Fibroblast of skin of right quadriceps (primary cell): ENCODE measurements at regions not wholly inside any gene's neighbourhood (a gene's known extent, or its start where the extent isn't known, plus 50 kb on each side); places are given as distances from the start of the nearest gene placed in this dataset.
"Not testable (repeated sequence)": the region's sequence is repeated elsewhere in the genome, so short reads cannot be mapped to it uniquely, and the experiment has no call there.

Experiments
- DNase-seq: peaks from one replicate; pipeline ENCODE4 v3.0.0-alpha.2; 2013

DNA sequence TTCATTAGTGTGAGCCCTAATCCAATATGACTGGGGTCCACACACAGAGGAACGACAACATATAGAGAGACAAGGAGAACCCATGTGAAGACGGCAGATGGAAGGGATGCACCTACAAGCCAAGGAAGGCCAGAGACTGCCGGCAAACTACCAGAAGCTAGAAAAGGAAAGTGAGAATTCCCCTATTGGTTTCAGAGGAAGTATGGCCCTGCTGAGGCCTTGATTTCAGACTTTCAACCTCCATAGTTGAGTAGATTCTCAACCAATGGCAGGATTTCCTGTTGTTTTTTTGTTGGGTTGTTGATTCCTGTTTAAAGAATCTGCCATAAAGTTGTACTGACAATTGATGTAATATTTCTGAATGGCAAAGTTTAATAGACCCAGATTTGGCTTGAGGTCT, 241.5 kb downstream of the SATB2 start:
- DNase-seq: no peak

DNA sequence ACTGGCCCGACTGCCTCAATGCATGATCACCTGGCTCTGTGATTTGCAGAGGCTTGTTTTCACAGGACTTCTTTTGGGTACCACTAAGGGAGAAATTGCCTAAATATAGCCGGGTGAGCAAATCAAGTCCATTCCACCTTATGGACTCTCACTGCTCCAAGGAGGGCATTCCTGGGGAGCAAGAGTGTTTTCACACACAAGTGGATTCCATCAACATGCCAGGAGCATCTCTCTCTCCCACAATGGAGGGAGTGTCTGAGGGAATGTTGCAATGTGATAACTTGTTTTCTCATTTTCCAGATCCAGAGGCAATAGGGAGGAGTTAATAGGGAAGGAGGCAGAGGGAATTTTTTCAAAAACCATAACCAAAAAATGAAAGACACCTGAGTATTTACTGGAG, 250.7 kb downstream of the SATB2 start:
- DNase-seq: no peak

DNA sequence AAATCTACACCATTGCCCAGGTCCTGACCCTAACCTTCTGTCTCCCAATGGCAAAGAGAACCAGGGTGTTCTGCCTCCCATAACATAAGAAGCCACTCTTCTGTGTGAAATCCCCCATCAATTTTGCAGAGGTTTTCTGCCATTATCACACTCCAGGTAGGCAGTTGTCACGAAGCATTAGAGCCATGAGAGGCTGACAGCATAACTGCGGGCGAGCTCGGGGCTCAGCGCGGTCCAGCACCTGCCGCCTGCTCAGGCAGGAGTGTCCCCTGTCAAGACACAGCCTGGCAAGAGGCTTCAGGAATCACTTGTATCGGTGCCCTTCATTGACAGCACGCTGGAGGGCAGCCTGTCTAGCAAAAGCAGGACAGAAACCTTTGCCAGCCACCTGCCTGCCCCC, 251.2 kb downstream of the SATB2 start:
- DNase-seq: no peak

DNA sequence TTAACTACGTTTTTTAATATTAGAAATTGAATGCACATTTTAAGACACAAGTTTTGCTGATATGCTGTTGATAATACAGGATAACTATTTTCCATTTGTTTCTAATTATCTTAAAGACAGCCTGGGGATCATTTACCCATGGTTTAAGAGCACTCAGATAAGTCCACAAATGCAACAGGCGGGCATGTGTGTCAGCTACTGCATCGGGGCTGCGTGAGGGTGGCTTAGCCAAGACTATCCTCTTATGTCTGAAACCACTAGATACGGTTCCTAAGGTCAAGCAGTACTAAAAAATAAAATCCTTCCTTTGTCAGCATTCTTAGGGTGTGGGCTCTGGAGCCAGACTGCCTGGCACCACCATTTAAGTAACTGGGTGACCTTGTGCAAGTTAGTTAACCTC, 254.8 kb downstream of the SATB2 start:
- no peak for DNase-seq

DNA sequence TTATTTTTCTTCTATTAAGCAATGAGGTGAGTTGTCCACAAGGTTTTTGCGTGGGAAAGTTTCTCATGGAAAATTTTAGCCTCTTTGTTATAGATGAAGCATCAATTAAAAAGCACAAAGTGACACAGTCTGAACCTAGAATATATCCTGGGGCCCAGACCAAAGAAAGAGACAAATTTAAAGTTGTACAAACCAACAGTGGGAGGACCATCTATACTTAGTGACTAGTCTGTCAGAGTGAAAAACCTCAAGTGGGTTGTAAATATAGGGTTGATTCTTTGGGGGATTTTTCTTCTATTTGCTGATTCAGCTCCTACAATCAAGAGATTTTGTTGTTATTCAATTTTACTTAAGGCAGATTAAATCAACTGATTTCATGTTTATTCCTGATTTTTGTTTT, 256.2 kb downstream of the SATB2 start:
- DNase-seq: no peak

DNA sequence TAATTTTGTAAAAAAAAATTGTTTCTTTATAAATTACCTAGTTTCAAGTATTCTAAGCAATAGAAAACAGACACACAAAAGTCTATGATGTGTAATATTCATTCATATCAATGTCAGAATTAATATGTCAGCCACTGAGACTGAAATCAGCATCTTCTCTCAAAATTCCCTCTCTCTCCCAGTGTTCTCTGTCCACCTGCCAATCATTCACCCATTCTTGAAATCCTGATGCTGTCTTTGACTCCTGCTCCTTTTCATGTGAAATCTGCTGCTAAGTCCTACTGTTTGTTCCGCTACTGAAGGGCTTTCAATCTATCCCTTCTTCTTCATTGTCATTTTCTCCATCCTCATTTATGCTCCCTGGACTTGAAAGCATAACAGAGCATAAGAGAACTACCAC, 257.9 kb downstream of the SATB2 start:
- DNase-seq: no peak

DNA sequence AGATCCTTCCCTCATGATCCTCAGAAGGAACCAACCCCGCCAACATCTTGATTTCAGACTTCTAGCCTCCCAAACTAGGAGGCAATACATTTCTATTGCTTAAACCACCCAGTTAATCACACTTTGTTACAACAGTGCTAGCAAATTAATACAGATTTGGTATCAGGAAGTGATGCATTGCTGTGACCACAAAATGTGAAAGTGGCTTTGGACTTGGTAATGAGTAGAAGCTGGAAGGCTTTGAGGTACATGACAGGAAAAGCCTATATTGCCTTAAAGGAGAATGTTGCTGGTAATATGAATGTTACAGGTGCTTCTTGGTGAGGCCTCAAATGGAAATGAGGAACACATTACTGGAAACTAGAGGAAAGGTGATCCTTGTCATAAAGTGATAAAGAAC, 260.3 kb downstream of the SATB2 start:
- peak; percentile 22 for DNase-seq

DNA sequence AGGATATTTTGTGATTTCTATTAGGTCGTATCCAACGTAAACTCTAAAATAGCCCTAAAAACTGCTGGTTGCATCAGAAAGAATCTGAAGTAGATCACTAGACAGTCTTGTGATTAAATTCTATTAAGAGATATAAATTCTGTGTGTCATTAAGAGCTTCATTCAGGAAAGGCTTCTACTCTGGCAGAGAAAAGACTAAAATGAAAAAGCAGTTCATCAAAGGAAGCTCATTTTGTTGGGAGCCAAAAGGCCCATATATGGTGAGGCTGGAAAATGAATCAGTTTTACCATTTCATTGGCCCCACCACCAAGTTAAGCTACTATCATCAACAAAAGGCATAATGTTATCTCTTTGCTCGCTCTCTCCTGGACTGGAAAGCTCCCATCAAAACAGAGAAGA, 261.1 kb downstream of the SATB2 start:
- DNase-seq: no peak

DNA sequence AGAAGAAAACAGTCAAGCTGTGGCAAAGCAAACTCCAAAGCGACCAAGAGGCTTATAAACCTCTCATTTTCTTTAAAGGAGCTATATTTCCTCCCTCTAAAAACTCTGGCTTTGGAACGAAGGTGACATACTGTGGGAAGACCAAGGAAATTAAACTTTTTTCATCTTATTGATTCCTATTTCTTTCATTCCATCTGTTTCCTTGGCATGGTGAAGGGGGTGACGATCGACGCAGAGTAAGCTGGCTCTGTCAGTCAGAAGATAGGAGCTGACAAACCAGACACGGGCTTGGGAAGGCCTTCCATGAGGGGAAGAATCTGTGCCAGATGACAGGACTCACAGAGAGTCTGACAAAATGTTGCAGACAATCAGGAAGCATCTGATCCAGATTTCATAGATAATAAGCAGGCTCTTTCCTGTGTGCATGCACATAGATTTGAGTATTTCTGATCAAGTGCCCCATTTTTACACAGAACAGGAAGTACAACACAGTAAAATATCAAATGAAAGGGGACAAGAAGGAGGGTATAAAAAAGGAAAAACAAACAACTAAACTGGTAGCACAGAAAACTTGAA, 261.7 kb downstream of the SATB2 start:
- no peak for DNase-seq

DNA sequence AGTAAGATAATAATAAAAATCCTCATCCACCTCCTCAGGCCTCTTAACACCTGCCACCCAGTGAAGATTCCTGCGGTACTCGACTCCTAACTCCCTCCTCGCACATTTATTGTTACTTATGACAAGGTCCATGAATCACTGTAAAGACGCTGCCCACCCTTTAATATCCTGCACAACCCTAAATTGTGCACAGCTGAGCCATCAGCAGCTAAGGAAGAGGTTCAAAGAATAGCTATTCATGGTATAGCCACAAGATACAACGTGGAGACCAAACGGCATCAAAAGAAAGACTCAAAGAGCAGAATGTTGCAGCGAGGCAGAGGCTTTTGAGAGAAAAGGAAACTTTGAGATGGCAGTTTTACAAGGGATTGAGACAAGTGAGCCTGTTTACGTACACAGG, 266.3 kb downstream of the SATB2 start:
- no peak for DNase-seq

DNA sequence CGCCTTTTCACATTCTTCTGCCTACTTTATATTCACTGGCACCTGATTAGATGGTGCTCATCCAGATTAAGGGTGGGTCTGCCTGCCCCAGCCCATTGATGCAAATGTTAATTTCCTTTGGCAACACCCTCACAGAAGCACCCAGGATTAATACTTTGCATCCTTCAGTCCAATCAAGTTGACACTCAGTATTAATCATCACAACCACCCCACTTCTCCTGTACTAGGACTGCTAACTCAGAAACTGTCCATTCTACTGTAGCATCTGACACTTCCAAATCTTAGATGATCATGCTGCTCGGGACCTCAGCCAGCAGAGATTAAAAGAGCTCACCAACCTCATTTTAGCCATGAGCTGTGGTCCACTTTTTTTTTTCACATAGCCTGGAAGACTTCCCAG, 268.5 kb downstream of the SATB2 start:
- no peak for DNase-seq

DNA sequence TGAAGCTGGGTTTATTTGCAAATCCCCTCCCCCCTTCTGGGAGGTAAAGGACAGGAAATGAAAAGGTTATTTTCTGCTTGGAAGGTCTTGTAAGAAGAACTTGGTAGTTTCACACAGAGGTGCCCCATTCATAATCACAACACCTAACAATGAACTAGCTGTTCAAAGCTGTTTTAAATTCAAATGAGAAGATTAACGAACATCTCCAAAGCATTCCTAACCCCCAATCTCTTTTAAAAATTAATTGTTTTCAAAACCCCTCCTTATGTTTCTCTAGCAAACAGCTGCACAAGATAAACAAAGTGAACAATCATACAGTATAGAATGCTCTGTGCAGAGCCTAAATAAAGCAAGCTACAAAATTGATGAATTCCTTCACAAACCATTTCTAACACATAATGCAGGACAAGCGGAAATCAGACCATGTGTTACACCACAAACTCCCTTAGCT, 271.4 kb downstream of the SATB2 start:
- no peak for DNase-seq

DNA sequence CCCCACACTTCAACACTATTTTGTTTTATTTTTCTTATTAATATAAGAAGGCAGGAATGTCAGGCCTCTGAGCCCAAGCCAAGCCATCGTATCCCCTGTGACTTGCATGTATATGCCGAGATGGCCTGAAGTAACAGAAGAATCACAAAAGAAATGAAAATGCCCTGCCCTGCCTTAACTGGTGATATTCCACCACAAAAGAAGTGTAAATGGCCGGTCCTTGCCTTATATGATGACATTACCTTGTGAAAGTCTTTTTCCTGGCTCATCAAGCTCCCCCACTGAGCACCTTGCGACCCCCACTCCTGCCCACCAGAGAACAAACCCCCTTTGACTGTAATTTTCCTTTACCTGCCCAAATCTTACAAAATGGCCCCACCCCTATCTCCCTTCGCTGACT, 272.6 kb downstream of the SATB2 start:
- DNase-seq: not testable (repeated sequence)

DNA sequence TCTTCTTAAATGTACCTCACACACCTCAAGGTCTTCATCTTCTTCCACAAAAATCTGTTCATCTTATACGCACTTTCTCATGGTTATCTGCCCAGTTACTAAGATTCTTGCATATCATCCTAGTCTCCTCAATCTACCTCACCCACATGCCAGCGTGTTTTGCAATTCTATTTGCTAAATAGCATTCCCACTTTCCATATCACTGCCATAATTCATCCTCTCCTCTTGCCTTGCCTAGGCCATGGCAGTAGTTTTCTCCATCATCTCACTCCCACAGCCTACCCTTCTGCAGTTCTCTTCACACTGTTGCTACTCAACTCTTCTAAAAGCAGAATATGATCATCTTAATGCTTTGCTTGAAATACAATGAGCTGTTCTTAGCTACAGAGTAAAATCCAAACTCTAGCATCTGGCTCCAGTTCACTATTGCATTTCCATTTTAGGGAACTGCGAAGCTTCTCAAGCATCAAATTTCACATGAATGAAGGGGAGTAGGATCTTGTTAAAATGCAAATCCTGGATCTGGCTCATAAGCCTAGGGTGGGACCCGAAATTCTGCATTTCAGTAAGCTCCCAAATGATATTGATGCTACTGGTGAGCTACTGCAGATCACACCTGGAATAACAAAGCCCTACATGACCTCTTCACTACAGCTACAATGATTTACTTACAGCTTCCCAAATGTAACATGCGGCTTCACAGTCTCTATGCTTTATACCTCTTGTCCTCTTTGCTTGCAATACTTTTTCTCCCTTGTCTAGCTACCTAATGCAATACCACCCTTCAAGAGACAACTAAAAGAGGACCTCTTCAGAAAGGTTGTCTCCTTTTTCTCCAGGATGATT, 293.9 kb downstream of the SATB2 start:
- DNase-seq: no peak

DNA sequence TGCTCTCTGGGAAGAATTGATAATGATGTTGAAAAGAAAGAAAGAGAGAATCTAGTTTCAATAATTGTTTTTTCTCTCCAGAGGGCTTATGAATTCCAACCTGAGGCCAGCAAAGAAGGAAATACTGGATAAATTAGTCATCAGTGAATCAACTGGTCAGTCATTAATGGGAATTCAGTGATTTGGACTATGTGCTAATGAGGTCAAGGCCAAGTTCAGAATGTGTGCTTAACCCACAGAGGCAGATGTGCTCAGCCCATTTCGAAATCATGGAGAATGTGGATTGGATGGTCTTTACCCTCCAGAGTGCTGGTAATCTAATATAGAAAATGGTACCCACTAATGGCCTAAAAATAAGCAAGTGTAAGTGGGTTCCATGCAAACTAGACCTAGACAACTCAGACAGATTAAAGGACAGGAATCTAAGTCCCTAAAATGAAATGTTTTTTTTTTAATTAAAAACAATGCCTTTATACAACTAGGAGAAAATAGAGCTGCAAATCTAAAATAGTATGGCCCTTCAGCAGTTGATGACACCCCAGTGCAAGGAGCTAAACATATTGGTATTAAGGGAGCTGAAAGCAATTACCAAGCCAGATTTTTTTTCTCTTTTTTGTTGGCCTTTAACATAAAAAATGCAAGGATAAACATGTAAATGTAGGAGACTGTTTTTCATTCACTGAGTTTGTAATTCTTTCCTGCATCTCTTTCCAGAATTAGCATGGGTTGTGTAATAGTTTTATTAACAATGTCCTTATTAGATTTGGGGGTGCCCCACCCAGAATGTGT, 296.9 kb downstream of the SATB2 start:
- peak; percentile 68 for DNase-seq

DNA sequence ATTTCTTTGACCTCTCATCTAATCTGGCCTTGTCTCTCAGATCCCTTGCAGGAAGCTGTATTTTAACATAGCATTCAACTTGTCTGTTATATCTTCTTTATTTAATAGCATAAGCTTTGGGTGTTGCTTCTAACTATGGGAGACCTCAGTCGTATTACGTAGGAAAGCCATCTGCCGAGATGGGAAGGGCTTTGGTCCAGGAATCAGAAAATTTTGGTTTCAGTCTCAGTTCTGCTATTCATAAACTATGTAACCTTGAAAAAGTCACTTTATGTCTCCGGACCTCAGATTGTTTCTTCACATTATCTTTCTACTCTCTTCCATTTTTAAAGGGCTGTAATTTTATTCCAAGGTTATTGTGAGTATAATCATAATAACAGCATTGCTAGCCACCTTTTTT, 297.7 kb downstream of the SATB2 start:
- no peak for DNase-seq

DNA sequence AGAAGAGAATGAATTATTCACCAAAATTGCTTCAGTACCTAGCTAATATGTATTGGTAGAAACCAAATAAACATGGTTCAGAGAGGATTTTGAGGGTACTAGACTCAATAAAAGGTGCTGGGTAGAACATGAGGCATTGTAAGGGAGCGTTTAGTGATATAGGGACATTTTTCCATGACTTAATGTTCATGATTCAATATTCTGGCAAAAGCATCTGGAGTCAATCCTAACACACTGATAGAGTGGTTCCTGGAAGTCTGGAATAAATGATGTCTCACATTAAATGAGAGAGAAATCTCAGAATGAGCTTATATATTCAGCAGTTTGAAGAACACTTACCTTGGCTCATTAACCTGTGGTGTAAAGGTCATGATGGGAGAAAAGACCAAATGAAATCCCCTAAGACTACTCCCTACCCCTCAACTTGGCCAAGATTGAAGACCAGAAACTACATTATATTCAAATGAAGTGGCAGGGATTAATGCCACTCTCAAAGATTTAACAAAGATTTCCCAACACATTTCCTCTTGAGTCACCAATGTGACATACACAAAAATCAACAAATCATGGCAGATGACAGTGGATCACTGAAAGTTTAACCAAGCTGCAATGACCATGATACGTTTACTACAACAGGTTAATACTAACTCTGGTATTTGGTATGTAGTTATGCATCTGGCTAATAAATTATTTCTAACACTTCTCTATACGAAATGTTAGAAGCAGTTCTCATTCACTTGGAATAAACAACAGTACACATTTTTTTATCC, 309.5 kb downstream of the SATB2 start:
- peak; percentile 21 for DNase-seq

DNA sequence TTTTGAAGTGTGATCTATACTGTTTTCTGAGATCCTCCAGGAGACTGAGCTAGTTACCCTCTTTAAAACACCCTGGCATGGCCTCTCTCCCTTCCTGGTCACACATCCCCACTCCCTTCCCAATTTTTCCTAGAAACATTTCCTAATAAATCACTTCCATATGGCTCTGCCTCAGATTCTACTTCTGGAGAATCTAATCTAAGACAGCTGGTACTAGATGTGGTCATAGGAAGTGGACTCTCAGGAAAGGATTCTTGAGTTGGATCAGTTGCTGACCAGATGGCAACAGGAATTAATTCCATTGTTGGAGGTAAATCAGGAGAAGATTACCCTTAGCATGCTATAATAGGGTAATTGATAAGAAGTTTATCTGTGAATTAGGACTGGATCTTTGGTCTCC, 310.5 kb downstream of the SATB2 start:
- peak; percentile 43 for DNase-seq

DNA sequence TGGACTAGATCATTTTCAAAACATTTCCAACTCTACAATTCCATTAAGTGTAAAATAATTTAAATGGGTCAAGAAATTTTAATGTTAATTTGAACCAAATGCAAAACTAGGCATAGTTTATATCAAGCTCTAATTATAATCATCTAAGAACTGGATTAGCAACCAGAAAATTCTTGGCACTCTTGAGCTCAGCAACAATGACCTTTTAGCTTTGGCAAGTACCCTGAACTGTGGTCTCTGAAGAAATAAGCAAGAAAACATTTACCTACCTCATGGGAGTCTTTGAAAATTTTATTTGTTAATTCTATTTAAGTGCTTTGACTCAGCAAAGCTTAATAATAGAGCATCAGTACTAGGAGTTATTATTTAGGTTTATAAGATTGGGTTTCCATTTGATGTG, 313.2 kb downstream of the SATB2 start:
- no peak for DNase-seq

DNA sequence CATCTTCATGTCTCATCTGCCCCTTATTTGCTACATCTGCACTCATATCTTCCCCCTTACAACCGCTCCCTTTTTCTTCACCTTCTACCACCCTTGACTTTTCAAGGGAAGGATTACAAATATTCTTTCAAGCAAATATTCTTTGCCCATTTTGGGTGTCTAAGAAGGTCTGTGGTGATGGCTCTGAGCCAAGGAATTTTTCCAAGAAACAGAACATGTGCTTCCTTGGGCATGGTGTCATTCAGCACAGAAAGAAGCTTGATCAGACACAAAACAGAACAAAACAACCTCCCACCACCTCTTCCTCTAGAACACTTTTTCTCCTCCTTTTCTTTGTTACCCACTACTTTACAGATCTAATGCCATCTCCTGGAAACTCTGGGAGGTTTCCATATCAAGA, 313.7 kb downstream of the SATB2 start:
- peak; percentile 14 for DNase-seq

DNA sequence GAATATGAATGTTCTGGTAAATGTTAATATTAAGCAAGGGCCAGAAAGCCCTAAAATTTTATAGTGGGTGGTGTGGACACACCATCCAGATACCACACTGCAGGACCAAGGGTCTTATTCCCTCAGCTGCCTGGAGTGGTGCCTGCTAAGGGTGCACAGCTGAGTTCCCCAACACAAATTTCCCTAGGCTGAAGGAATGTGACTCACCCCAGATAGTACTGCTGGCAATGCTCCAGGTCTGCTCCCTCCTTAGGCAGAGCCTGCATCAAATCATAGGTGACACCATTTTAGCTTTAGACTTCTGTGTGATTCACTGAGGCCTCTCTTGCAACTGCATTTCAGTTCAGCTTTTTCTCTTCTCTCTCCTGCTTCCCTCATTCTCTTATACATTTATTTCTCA, 321.1 kb downstream of the SATB2 start:
- peak; percentile 86 for DNase-seq

DNA sequence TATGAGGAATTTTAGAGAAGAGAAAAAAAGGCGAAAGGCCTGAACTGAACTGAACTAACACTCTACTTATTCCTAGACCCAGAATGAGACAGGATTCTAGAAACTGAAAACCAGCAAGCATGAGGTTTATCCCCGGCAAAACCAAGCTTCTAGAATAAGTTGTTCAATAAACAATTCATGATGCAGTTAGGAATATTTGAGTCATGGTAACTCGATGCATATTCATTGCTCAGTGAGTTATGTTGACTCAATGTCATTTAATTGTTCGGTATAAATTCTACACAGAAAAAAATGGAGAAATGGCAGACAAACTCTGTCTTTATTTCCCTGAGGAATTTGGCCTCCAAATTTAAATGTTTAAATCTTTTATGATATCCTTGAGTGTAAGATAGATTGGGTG, 321.5 kb downstream of the SATB2 start:
- peak; percentile 23 for DNase-seq

DNA sequence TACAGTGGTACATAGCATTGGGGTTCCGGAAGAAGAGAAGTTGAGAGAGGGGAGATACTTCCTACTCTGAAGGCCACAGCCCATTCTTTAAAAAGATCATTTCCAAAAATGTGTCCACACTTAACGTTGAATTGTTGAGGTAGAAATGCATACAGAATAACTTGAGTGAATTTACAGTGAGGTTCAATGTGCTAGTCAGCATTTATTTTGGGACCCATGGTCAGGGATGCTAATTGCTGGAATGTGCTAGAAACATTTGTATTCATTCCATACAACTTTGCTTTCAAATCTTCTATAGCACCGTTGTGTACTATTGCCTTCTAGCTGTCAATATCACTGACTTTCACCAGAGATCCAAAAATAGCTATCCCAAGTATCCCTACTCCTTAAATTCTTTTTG, 325.9 kb downstream of the SATB2 start:
- no peak for DNase-seq
